NCI-H1417 treated with DMSO at 0.1 percent for 48 hours (cell line): ENCODE measurements at regions not wholly inside any gene's neighbourhood (a gene's known extent, or its start where the extent isn't known, plus 50 kb on each side); places are given as distances from the start of the nearest gene placed in this dataset.

ENCODE experiments used
- DNase-seq: peaks from one replicate; lab custom pipeline; 2025; lab: John Stamatoyannopoulos, UW

DNA sequence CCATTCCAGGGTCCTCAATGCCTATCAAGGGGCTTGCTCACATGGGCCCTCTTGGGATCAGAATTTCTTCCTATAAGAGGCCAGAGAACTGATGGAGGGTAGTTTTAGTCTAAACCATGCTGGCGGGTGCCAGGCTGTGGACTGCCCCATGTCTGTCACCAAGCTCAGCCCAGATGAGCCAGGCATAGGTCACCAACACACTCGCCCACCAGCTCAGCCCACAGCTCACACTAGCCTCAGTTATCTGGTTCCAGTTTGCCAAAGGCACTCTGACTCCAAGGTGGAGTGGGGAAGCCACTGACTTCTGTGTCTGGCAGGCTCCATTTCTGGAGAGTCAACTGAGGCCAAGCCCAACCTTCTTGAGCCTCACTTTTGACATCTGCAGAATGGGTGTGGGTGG is 50.7 kb upstream of the INSYN1 start:
- no peak for DNase-seq

DNA sequence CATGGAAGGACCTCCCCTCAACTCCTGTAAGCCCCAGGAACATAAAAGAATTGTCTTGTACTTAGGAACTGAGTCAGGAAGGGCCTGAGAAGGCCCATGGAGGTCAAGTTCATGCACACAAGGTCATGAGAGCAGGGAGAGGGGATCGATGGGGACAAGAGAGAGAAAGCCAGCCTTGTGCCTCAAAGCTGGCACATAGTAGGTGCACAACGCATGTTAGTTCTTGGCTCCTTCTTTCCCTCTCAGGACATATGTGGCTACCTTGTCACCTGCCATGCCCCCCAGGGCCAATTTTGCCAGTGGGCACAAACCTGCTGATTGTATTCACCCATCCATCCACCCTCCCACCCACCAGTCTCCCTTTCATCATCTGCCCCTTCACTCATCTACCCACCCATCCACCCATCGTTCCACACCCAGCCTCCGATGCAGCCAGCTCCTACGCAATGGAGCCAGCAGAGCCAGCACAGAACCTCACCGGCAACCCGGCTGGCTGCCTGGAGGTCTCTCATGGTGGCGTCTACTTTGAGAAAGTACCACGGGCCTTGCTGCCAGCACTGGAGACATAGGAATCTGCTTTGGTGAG is 52.4 kb upstream of the INSYN1 start:
- DNase-seq = no peak

DNA sequence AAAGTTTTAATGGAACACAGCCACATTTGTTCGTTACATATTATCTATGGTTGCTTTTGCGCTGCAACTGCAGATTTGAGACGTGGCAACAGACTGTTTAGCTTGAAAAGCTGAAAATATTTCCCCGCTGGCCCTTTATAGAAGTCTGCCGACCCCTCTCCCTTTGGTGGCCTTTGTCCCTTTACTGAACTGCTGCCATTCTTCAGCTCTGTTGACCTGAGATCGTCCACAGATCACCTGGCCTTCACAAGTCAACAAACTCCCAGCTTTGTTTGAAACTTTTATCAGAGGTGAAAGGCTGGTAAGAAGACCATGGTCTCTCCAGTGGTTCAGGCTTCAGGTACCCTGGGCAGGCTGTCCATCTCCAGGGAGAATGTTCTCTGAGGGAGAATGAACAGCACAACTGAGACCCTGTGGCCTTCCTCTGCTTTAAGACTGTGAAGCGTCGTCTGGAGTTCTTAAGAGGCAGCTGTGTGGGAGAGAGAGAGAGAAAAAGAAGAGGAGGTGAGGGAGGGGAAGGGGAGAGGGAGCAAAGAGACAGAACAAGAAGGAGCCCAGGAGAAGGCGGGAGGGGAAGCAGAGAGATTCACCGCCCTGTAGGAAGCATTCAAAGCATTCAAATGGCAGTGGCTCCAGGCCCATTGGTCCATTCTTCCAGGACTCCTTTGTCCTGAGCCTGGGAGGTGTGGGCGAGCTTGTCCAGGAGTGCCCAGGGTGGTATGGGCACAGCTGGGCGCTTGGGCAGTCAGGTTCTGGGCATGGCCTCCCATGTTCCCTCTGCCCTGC is 53.7 kb upstream of the INSYN1 start:
- DNase-seq = no peak

- no peak for DNase-seq
These were observed 54.7 kb upstream of the INSYN1 start for GRCh38 chr15:73807865-73808264.

- peak; percentile 5 for DNase-seq
These were observed 56.8 kb upstream of the INSYN1 start for GRCh38 chr15:73809728-73810501.

GRCh38 chr15:73812806-73813465 is 59.8 kb upstream of the INSYN1 start:
- no peak for DNase-seq

DNA sequence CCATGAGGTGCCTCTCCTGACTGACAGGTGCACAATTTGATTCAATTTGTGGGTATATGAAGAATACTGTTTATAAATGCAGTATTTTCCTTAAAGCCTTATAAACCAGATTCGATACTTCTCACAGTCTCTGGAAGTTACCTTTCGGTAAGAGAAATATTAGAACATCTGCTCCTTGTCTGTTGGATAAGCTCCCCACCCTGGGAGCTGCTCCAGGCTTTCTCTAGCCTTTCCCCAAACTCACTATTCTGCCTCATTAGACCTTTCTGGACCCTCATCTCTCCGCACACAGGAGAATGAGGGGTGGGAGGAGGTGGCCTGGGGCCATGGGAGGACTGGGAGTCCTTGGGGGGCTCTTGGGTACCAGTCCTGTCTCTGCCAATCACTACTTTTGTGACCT is 59.8 kb upstream of the TBC1D21 start:
- DNase-seq = no peak

- DNase-seq = no peak
These were observed 54.9 kb upstream of the TBC1D21 start for GRCh38 chr15:73818308-73818985.

DNA sequence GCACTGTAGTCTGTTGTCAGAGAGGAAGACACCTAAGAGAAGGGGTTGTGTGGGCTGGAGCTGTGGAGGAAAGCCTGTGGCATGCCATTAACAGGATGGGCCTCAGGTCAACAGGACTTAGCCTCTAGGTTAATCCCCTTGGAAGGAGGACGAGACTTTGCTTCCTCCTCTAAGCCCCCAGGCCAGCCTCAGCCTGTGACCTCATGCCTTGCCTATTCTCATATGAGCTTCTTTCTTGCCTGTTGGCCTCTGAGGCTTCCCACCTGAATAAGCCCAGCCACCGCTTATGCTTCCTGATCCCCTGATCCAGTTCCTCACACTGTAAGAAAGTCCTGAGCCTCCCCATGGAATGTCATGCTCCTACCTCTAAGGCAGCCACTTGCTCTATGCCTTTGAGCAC is 52.2 kb upstream of the TBC1D21 start:
- DNase-seq = no peak

GRCh38 chr15:73822998-73823397 is 50.4 kb upstream of the TBC1D21 start:
- no peak for DNase-seq
